DMS79 treated with DMSO at 0.1 percent for 48 hours (cell line): ENCODE measurements at regions not wholly inside any gene's neighbourhood (a gene's known extent, or its start where the extent isn't known, plus 50 kb on each side); places are given as distances from the start of the nearest gene placed in this dataset.
"Not testable (repeated sequence)": the region's sequence is repeated elsewhere in the genome, so short reads cannot be mapped to it uniquely, and the experiment has no call there.

Source experiments
- DNase-seq: peaks from one replicate; lab custom pipeline; 2025; lab: John Stamatoyannopoulos, UW

DNA sequence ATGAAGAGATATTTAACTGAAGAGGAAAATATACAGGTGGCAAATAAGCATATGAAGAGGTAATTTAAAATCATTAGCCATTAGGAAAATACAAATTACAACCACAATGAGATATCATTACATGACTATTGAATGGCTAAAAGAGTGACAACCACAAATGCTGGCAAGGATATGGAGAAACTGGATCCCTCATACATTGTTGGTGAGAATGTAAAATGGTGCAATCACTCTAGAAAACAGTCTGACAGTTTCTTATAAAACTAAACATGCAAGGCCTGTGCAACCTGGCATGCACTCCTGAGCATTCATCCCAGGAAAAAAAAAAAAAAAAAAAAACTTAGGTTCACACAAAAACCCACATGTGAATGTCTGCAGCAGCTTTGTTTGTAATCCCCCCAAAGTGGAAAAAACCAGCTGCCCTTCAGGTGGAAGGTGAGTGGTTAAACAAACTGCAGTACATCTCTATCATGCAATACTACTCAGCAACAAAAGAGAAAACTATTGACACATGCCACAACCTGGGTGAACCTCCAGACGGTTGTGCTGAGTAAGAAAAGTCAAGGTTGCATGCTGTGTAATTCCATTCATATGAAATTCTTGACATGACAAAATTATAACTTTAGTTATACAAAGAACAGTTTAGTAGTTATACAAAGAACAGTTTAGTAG, 189.2 kb upstream of the IRF2BP2 start:
- DNase-seq = not testable (repeated sequence)

DNA sequence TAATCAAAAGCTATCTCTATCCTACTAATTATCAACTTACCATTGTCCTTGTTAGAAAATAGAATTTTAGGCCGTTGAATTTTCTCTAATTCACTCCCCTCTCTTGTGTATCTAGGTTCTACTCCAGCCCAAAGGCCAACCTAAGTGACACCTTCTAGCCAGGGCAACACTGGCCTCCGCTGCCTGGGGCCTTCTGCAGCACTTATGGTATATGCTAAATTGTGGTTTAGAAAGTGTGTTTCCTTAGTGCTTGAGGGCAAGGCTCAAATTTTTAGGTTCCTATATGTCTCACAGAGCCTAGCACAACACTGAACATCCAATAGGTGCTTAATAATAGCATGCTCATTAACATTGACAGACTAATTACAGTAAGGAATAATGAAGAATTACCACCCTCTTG, 187.2 kb upstream of the IRF2BP2 start:
- not testable (repeated sequence) for DNase-seq

DNA sequence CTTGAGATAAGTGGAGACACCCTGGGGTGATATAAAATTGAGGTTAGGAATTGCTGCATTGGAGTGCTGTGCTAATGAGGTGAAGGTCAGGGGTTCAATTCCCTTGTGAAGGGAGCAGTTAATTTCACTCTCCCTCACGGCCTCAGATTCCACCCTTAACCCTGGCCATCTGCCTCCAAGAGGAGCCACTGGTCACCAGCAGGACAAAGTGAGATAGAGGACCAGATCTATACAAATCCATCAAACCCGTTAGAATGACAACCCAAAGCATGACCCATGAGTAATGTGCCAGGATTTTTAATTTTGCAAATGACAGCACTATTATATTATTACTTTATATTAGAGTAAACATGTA, 186.4 kb upstream of the IRF2BP2 start:
- not testable (repeated sequence) for DNase-seq

DNA sequence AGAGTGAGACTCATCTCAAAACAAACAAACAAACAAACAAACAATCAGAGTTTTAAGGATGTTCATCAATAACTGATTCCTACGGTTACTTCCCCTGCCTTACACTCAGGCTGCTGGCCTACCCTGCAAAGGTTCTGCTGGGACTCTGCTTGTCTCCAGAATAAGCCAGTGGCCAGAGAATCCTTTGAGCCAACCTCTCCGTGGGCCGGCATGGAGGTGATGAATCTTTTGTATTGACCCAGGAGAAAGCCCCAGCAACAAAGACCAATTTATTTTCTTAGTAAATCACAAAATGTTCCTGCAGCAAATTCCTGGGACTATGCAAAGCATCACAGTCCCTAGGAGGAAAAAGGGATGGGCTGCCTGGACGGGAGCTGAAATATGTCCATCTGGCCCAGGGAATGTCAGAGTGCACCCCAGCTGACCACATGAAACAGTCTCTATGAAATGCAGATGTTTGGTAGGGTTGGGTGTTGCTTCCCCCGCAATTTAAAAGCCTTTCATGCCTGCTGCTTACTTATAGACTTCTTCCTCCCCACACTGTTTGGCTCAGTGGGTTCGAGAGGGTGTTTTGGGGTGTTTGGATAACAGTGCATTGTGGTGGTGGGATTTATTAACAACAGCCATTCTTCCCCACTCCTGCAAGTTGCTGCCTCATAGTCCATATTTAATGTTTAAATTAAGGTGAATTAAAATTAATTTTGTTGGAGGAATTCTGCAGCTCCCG, 185.9 kb upstream of the IRF2BP2 start:
- DNase-seq = not testable (repeated sequence)

DNA sequence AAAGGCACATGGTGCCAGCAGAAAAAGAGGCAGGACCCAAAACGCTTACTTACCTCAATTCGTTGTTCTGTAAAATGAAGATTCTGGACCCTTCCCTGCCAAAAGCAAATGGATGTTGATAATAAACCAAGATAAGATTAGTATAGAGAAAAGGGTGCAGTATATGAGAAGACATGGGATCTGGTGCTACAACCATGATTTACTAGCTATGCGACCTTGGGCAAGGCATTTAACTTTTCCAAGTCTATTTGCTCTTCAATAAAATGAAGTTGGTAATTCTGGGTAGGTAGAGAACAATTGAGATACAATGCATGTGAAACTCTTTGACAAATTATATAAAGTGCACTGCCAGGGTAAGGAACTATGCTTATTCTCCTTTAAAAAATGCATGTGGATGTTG, 185.0 kb upstream of the IRF2BP2 start:
- not testable (repeated sequence) for DNase-seq

DNA sequence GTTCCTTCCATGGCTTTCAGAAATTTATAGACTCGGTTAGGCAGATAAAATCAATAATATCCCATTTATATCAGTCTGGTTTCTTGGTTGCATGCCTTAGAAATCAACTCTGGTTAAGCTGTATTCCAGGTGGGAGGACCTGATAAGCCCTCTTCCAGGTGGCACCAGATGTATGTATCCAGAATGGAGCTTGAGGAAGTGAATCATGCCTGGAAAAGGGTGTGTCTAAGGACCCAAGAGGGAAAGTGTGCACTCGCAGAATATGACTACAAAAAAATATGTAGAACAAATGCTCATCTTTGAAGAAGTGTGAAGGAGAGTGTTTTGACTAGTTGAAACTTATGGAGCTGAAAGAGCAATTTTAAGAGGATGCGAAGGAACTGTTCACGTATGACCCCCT, 184.5 kb upstream of the IRF2BP2 start:
- DNase-seq = not testable (repeated sequence)

DNA sequence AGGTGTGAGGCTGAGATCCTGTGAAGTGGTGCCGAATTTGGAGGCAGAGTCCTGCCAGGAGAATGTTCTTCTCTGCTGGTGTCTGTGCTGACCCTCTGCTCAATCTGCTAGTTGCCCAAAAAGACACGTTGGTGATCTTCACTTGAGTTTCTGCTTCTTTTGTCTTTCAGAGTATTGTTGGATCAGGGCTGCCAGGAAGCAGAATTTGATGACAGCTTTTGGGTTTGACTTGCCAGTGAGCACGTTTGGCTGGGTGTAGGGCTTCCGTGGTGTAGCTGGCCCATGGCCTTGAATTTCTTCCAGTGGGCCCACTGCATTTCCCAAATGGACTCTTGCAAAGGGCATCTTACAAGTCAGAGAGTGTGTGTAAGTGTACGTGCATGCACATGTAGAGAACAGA, 183.9 kb upstream of the IRF2BP2 start:
- DNase-seq = not testable (repeated sequence)

DNA sequence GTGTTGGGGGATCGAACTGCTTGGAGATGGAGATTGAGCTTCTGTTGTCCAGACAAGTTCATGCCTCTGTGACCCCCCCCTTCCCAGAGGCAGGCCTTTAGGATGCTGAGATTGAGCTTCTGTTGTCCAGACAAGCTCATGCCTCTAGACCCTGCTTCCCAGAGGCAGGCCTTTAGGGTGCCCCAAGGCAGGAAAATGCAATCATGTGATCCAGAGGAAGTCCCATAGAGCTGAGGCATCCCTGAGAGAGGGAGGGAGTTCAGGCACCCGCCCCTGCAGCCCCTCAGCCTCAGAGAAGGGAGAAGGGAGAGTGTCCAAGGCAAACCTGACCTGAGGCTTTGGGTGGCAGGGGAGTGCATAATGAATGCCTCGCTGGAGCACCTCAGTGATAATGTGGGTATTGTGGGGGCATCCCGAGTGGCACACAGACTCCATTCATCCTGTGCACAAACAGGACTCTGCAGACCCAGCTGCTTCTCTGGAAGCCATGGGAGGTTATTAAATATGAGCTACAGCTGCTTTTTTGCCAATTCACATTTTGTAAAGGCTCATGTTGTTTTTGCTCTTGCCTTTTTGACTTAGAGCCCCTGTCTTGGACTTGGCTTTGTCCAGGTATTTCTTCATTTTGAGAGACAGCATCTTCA, 182.4 kb upstream of the IRF2BP2 start:
- DNase-seq = not testable (repeated sequence)

DNA sequence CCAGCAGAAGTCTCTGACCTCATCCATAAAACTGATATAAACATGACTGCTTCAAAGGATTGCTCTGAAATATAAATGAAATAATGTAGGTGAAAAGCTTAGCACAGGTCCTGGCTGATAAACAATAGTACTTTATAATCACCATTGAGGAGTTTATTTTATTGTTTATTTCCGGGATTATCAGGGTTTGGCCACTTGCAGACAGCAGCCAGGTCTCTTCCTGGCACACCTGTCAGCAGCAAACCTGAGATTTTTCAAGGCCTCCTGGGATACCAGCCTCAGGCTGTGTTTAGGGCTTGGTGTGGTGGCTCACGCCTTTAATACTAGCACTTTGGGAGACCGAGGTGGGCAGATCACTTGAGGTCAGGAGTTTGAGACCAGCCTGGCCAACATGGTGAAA, 181.6 kb upstream of the IRF2BP2 start:
- DNase-seq = not testable (repeated sequence)

DNA sequence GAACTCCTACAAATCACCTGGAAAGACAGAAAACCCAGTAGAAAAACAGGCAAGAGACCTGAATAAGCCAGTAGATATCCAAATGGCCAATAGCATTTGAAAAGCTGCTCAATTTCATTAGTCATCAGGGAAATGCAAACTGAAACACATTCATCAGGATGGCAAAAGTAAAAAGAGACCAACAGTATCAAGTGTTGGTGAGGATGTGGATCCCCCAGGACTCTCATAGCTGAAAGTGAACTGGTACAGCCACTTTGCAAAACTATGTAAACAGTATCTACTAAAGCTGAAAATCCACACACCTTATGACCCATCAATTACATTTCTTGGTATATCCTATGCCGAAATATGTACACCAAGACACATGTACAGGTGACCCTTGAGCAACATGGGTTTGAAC, 180.4 kb upstream of the IRF2BP2 start:
- not testable (repeated sequence) for DNase-seq

DNA sequence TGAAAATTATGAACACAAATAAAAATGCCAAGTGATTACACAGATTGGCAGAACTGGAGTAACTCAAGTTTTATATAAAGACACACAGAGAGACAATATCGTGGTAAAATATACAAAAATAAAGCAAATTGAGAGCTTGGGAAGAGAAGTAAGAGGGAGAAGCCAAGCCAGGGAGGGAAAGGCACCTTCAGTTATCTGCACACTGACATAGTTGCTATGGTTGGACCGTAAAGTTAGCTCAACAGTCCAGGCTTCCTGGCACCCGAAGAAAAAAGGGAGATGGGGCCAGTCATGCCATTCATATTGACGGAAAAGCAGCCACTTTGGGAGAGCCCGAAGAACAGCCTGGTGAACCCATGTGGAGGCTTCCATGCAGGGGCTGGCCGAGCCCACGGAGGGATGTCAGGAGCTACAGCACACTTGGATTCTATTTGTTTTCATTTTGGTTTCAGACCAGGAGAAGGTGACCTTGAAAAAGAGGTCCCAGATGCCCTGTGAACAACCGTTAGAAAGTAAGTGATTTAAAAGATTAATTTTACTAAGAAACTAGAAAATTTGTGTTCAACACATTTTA, 177.1 kb upstream of the IRF2BP2 start:
- not testable (repeated sequence) for DNase-seq

DNA sequence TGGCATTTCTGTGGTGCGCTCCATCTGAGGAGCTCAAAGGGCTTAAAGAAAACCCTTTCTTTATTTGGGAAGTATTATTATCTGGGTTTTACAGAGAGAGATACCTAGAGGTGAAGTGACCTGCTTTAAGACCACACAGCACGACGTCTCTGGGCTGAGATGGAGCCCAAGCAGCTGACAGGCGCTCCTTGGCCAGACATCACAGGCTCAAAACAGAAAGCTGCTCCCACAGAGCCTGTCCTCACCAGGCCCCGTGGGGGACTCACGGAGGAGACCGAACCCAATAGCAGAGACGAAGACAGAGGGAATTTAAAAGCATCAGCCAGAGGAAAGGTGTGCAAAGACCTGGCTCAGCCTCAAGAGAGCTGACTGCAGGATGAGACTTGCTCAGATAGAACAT, 175.9 kb upstream of the IRF2BP2 start:
- DNase-seq = not testable (repeated sequence)

DNA sequence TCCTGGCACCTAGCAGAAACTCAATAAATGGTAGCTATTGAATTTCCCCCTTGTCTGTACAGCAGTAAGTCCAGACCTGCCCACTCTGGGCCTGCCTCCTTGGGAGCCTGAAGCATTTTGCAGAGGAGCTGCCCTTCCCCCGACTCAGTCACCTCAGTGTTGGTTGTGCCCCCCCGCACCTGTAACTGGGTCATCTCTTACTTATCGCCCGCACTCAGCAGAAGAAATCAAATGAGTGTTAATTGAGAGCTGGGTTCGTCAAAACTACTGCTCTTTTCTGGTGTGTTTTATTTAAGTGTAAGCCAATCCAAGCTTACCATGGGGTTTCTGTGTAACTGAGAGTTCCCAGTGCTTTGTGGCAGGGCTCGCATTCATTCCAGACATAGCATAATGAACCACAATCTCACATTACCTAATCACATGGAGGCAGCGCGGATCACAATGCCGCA, 175.5 kb upstream of the IRF2BP2 start:
- not testable (repeated sequence) for DNase-seq

DNA sequence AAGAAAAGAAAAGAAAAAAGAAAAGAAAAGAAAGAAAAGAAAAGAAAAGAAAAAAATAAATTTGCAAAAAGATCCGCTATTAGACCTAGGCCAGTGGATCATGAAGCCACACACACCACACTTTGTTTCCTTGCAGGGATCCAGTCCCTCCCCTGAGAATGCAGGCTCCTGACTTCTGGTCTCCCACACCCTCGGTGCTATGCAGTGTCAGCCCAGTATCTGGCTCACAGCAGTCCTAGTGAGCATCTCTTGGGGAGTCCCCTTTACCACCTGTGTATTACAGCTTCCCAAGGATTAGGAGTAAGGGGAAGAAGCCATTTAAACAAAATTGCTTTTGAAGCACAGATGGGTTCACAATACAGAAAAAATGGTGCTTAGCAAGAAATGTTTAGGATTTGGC, 174.1 kb upstream of the IRF2BP2 start:
- DNase-seq = not testable (repeated sequence)

DNA sequence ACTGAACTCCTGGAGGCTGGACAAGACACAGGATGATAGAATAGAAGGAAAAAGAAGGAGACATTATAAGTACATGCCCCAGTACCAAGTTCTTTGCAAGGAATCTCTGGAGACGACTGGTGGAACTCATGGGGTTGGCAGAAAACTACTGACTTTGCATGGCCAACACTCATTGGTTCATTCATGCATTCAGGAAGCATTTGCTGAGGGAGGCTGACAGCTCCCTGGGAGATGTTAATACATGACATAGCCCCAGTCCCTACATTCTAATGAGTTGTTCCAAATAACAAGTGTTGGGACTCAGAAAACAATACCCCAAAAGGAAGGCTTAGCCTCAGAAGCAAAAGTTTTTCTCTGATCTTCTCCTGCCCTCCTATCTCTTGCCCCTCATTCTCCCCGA, 172.8 kb upstream of the IRF2BP2 start:
- no peak for DNase-seq

DNA sequence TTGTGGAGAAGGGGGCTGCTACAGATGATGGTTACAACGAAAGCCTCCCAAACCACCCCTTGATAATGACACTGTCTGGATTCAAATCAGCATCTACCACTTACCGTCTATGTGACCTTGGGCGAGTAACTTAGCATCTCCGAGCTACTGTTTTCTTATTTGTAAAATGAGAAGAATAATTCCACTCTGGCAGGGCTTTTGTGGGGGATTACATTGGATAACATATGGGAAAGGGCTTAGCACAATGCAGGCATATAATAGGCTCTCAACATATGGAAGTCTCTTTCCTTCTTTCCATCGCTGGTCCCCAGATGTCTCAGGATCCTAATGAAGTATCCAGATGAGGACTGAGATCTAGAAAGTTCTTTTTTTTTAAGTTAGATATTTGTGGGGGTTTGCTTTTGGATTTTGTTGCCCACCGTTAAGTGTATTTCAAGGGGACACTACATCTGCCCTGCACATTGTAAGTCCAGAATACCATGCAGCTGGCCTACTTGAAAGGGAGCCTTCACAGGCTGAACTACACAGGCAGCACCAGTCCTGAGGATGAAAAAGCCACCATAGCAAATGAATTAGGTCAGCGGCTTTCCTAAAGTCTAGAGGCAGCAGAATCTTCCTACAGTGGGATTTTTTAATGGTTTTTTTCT, 172.2 kb upstream of the IRF2BP2 start:
- no peak for DNase-seq

DNA sequence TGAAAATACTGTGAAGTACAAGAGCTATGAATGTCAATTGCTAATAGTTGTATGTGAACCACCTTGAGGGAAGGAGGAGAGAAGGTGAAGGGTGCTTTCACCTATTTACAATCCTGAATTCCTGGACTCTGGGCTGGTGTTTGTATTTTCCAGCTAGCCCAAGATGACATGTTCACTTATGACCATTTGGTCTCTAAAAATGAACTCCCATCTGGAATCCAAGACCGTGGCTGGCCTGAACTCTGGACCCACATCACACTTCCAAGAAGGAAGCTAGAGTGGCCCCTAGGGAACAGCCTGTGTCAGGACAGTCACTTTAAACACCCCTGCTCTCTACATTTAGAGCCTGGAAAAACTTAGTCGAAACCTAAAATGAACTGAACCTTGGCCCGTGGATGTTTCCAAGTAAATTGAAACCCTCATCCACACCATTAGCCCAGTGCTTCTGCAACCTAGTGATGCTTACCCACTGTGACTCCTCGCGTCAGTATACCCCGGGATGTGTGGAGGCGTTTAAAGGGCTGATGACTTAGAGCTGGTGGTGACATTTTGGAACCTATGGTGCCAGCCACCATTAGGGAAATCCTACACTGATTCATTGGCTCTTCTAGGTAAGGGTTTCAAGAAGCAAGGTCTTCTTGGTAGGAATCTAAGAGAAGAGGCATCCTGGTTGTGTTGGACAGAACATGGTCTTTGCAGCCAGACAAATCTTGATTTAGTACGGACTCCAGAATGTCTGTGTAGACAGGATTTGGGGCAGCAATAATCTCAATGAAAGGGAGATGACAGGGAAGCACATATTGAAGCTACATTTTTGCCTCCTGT, 171.5 kb upstream of the IRF2BP2 start:
- no peak for DNase-seq

DNA sequence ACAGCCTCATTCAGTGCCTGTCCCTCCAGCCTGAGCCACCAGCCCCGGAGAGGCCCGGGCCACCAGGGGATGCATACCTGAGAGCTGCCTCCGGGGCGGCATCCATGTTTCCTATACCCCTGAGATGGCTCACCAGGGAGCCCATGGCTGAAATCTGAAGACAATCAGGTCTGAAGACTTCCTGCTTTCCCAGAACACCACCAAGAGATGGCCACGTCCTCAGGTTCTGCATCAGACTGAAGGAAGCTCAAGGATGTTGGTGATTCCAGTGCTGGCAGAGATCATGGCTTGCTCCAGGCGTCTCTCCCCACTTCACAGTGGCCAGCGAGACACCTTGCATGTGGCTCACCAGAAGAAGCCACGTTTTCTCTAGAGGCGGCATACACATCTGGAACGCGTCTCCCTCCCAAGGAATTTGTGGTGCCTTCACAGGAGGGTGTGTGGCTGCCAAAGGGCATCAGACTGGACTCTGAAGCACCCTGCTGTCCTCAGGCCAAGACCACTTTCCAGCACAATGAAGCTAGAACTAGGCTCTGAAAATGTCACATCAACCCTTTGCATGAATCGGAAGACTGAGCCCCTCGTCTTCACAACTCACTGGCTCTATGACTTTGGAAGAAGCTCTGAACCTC, 170.7 kb upstream of the IRF2BP2 start:
- DNase-seq = no peak

DNA sequence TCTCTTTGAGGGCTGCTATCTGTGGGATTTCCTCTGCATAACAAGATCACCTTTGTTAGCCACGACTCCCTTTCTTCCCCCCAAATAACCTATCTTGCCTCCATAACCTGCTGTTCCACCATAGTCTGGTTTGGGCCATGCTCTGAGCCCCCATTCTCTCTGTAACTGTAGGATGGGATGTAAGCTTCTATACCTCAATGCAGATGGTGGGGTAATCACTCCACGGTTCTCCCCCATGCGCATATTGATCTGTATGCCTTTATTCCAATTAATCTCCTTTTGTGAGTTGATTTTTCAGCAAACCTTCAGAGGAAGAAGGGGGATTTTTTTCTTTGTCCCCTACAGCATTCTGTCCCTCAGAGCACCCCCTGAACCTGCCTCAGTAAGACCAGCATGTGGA, 170.1 kb upstream of the IRF2BP2 start:
- DNase-seq = no peak

DNA sequence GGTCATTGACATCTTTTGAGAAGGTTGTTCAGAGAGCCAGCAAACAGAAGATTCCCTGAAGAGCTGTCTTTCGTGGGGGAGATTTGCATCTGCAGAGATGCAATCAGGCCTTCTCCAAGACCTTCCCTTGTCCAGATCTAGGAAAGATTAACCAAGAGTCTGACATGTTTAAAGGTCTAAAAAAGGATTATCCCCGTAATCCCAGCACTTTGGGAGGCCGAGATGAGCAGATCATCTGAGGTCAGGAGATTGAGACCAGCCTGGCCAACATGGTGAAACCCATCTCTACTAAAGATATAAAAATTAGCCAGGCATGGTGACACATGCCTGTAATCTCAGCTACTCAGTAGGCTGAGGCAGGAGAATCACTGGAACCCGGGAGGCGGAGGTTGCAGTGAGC, 169.6 kb upstream of the IRF2BP2 start:
- DNase-seq = not testable (repeated sequence)

DNA sequence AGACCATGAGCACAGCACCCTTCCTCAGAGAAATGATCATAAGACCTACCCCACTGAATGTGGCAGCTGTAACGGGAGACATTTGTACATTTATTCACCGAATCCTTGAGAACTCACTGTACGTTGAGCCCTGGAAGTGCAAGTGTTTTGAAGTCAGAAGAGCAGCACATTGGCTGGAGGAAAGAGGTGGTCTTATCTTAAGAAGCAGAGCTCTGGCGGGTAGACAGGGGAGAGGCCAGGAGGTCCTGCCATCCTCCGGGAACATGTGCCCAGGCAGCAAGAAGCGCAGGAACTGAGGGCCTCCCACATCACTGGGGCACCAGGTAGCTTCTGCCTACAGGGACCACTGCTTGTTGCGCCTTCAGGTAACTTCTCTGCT, 169.2 kb upstream of the IRF2BP2 start:
- no peak for DNase-seq
